ENCODE measurements at regions not wholly inside any gene's neighbourhood (a gene's known extent, or its start where the extent isn't known, plus 50 kb on each side); places are given as distances from the start of the nearest gene placed in this dataset.

GRCh38 chr4:15331930-15332329 lies 95.9 kb upstream of the C1QTNF7 start:
- no peak for TF ChIP-seq EGR1 (IDR thresholded peaks at IDR 0.05)
- TF ChIP-seq CEBPB (IDR thresholded peaks at IDR 0.05), result no peak
- TF ChIP-seq TCF12 (IDR thresholded peaks at IDR 0.05; ENCODE audit: low read depth), result no peak
- TF ChIP-seq RAD21 (IDR thresholded peaks at IDR 0.05; ENCODE audit: low read depth), result no peak

GRCh38 chr4:15332377-15332776 lies 95.5 kb upstream of the C1QTNF7 start:
- no peak for TF ChIP-seq CREB1 (IDR thresholded peaks at IDR 0.05; ENCODE audit: low read depth)
- TF ChIP-seq CEBPB (IDR thresholded peaks at IDR 0.05), result no peak
- no peak for TF ChIP-seq USF1 (IDR thresholded peaks at IDR 0.05)
- TF ChIP-seq EP300 (IDR thresholded peaks at IDR 0.05; ENCODE audit: borderline replicate concordance), result no peak
- no peak for TF ChIP-seq NFIC (IDR thresholded peaks at IDR 0.05)
- TF ChIP-seq EGR1 (IDR thresholded peaks at IDR 0.05), result no peak
- TF ChIP-seq TCF12 (IDR thresholded peaks at IDR 0.05; ENCODE audit: low read depth), result no peak
- TF ChIP-seq ZBTB7A (IDR thresholded peaks at IDR 0.05; ENCODE audit: low read depth), result no peak
- no peak for TF ChIP-seq RAD21 (IDR thresholded peaks at IDR 0.05; ENCODE audit: low read depth)
- no peak for TF ChIP-seq FOXM1 (IDR thresholded peaks at IDR 0.05; ENCODE audit: borderline replicate concordance, low read depth)
- TF ChIP-seq TEAD4 (IDR thresholded peaks at IDR 0.05), result no peak
- TF ChIP-seq REST (IDR thresholded peaks at IDR 0.05; ENCODE audit: low read depth), result no peak

GRCh38 chr4:15333692-15334633 lies 93.9 kb upstream of the C1QTNF7 start:
- TF ChIP-seq TAF1 (IDR thresholded peaks at IDR 0.05; ENCODE audit: low read depth), result no peak
- TF ChIP-seq ZBTB7A (IDR thresholded peaks at IDR 0.05; ENCODE audit: low read depth), result no peak
- no peak for TF ChIP-seq REST (IDR thresholded peaks at IDR 0.05; ENCODE audit: low read depth)
- no peak for TF ChIP-seq USF1 (IDR thresholded peaks at IDR 0.05)
- no peak for TF ChIP-seq YY1 (IDR thresholded peaks at IDR 0.05; ENCODE audit: low read depth)
- no peak for TF ChIP-seq EP300 (IDR thresholded peaks at IDR 0.05; ENCODE audit: borderline replicate concordance)
- no peak for TF ChIP-seq NFIC (IDR thresholded peaks at IDR 0.05)
- TF ChIP-seq CEBPB (IDR thresholded peaks at IDR 0.05), result no peak
- TF ChIP-seq FOXM1 (IDR thresholded peaks at IDR 0.05; ENCODE audit: borderline replicate concordance, low read depth), result no peak
- TF ChIP-seq MAX (IDR thresholded peaks at IDR 0.05), result no peak
- no peak for TF ChIP-seq CREB1 (IDR thresholded peaks at IDR 0.05; ENCODE audit: low read depth)
- no peak for TF ChIP-seq TEAD4 (IDR thresholded peaks at IDR 0.05)
- no peak for TF ChIP-seq EGR1 (IDR thresholded peaks at IDR 0.05)

- TF ChIP-seq USF1 (IDR thresholded peaks at IDR 0.05) (no peak), TAF1 (IDR thresholded peaks at IDR 0.05; ENCODE audit: low read depth) (no peak), REST (IDR thresholded peaks at IDR 0.05; ENCODE audit: low read depth) (no peak), CREB1 (IDR thresholded peaks at IDR 0.05; ENCODE audit: low read depth) (no peak), TCF12 (IDR thresholded peaks at IDR 0.05; ENCODE audit: low read depth) (no peak), NFIC (IDR thresholded peaks at IDR 0.05) (no peak), CEBPB (IDR thresholded peaks at IDR 0.05) (no peak)
These were observed 91.2 kb upstream of the C1QTNF7 start for GRCh38 chr4:15336410-15337167.

All from Ishikawa (cell line).